GM12891 (cell line): ENCODE measurements at regions not wholly inside any gene's neighbourhood (a gene's known extent, or its start where the extent isn't known, plus 50 kb on each side); places are given as distances from the start of the nearest gene placed in this dataset.

Experiments used
- PAX5 ChIP-seq: IDR thresholded peaks from 2 replicates; pipeline ENCODE4 v1.6.1; 2011; ENCODE audit warnings: low read length, moderate library complexity, mild to moderate bottlenecking; ENCODE audit not compliant: insufficient read depth, severe bottlenecking
- POLR2A ChIP-seq: IDR thresholded peaks from 2 replicates; pipeline ENCODE4 v1.6.1; 2011; ENCODE audit warnings: low read depth, low read length, control low read depth
- POLR2AphosphoS5 ChIP-seq: IDR thresholded peaks from 2 replicates; pipeline ENCODE4 v1.6.1; 2011; ENCODE audit warnings: low read depth, low read length, control low read depth
- SPI1 ChIP-seq: IDR thresholded peaks from 2 replicates; pipeline ENCODE4 v1.6.1; 2011; ENCODE audit warnings: low read depth, low read length, control low read depth
- TAF1 ChIP-seq: IDR thresholded peaks from 2 replicates; pipeline ENCODE4 v1.6.1; 2011; ENCODE audit warnings: low read depth, low read length, control low read depth

DNA sequence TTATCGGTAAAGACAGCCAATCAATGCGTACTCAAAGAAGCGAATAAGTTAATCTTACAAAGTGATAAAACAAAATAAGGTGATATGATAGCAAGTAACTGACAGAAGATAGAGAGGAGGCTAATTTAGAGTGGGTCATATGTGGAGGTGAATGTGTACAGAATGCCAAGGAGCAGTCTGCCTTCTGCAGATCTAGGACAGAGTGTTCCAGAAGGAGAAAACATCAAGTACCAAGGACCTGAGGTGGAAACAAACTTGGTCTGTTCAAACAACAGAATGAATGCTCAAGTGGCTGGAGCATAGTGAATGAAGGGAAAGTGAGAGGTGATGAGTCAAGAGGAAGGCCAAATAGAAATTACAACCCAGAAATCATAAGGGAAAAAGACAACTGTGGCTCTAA, 170.3 kb upstream of the BMP4 start:
- TF ChIP-seq POLR2AphosphoS5 (no peak), TAF1 (no peak), PAX5 (no peak), POLR2A (no peak), SPI1 (no peak)
